NCI-H2171 treated with DMSO at 0.1 percent for 48 hours (cell line): ENCODE measurements at regions not wholly inside any gene's neighbourhood (a gene's known extent, or its start where the extent isn't known, plus 50 kb on each side); places are given as distances from the start of the nearest gene placed in this dataset.

Experiments
- DNase-seq: peaks from one replicate; lab custom pipeline; 2025; lab: John Stamatoyannopoulos, UW

DNA sequence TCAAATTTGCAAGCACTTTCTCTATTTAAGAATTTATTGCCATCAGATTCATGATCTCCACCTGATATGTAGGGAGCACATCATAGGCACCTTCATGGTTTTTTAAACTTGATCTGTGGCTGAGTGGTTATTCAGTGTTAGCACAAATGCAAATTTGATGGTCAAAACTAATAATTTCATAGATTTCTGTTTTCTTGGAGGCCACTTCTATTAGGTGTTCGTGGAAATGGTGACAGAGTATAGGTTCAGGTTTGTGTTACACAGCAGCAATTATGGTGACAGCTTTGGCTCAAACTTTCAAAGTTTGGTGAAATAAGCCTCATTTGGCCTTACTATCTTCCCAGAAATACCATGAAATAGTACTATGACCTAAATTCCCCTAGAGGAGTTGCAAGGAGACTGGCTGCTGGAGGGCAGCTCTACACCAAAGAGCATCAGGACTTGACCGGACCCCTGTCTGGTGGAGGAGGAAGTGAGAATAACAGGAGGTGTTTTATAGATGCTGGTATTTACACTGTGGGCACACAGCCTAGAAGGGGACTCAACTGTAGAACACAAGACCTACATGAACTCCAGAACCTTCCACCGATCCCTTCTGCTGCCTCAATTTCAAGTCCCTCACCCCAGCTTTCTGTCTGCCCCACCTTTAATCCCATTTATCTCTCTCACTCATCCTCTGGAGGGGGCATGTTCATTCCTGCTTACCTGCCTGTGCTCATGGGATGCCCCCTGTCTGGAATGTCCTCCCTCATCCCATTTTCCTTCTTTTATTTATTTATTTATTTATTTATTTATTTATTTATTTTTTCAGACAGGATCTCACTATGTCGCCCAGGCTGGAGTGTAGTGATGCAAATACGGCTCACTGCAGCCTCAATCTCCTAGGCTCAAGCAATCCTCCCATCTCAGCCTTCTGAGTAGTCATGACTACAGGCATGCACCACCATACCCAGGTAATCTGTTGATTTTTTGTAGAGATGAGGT lies 132.9 kb upstream of the SIX2 start:
- no peak for DNase-seq

DNA sequence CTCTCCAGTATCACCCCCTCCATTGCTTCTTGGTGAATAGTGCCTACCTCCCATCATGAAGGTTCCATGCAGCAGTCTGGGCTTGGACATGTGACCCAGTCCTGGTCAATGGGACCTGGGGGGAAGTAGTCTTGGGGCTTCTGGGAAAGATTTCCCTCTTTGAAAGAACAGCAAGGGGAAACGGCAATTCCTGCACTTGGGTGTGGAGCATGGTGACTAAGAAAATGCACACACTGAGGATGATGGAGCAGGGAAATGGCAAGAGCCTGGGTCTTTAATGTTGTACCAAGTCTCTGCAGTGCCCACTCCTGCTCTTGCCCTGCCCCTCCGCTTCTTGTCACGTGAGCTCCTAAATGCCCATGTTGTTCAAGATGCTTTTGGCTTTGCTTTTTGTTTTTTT lies 131.4 kb upstream of the SIX2 start:
- no peak for DNase-seq

DNA sequence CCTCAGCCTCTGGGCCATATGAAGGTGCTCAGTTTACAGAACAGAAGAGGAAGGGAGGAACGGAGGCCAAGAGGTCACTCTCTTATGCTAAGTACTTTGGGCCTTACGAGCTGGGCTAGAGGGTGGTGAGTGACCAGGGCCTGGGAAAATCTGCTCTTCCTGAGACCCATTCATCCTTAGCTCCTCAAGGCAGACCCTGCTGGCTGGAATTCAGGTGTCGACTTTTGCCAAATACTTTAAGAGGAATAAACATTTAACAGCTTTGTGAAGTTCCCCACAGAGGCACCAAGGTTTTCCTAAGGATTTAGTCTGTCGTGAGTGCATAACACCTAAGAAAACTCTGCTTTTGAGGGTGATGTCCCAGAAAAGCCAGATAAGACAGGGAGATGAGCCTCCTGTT lies 129.7 kb upstream of the SIX2 start:
- DNase-seq: no peak

DNA sequence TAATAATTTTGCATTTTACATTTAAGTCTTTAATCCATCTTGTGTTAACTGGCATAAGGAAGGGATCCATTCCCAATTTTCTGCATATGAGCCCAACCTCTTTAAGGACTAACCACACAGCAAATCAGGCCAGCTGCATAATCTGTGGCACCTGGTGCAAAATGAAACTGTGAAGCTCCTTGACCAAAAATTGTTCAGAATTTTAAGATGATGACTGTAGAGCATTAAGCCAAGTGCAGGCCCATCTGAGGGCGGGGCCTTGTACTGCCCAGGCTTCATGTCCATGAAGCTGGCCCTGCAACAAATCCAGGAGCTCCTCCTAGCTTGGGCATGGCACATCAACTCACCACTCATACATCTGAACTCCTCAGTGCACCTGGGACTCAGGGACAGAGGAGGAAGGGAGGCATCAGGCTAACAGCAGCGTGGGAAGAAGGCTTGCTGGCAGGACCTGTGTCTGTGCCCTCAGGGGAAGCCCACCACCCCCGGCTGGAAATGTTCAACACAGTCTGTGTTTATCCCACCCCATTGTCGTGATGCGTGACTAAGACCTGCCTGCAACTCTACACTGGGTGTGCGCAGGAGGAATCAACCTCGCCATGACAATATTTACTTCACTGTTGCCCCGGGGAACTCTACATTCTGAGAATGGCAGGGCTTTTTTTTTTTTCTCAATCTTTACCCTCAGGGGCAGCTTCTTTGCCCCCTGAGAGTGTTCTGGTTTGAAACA lies 128.9 kb upstream of the SIX2 start:
- no peak for DNase-seq

- no peak for DNase-seq
Measured at GRCh38 chr2:45134726-45135125, 125.5 kb upstream of the SIX2 start.

DNA sequence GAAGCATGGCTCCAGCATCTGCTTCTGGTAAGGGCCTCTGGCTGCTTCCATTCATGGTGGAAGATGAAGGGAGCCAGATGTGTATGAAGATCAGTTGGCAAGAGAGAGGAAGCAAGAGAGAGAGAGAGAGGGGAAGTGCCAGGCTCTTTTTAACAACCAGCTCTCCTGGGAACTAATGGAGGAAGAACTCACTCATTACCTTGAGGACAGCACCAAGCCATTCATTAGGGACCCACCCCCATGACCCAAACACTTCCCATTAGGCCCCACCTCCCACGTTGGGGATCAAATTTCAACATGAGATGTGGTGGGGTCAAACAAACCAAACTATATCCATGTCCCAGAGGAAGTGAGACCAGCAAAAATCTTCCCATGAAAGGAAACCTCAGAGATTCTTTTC lies 124.8 kb upstream of the SIX2 start:
- no peak for DNase-seq

- no peak for DNase-seq
Measured at GRCh38 chr2:45132551-45132950, 123.3 kb upstream of the SIX2 start.

DNA sequence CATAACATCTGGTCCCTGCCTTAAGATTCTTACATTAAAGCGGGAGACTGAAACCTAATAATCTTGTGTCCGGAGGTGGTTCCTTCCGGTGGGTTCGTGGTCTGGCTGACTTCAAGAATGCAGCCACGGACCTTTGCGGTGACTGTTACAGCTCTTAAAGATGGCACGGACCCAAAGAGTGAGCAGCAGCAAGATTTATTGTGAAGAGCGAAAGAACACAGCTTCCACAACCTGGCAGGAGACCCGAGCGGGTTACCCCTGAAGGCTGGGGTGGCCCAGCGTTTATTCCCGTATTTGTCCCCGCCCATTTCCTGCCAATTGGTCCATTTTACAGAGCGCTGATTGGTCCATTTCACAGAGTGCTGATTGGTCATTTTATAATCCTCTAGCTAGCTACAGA lies 122.3 kb upstream of the SIX2 start:
- no peak for DNase-seq

DNA sequence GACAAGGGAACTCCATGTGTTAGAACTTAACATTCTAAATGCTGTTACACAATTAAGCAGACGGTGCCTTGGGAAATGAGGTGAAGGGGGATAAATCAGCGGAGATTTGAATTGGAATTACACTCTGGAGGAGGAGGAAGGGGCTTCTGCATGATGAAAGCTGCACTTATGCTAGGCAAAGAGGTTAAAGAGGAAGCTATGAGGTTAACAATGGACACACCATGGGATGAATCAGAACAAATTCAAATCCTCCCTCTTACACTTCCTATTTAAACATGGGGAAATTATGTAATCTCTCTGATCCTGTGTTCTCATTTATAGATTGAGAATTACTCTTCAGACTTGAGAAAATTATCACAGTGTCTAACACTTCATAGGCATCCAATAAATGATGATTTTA lies 121.5 kb upstream of the SIX2 start:
- no peak for DNase-seq

DNA sequence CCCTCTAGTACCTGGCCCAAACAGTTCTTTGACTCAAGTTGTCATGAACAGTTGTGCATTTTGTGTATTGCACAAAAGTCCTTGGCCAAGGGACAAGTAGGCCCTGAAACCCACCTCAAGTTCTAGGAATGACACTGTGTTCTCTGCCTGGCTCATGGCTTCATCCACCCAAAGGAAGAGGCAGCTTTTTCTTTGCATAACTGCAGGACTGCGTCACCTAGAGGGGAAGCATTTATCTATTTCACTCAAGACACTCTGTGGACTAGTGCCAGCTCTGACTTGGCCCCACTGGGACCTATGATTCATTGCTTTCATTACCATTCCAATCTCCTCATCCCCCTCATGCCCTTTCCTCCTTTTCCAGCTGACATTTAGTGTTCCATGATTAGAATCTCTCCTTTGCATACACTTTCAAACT lies 119.3 kb upstream of the SIX2 start:
- DNase-seq: no peak

DNA sequence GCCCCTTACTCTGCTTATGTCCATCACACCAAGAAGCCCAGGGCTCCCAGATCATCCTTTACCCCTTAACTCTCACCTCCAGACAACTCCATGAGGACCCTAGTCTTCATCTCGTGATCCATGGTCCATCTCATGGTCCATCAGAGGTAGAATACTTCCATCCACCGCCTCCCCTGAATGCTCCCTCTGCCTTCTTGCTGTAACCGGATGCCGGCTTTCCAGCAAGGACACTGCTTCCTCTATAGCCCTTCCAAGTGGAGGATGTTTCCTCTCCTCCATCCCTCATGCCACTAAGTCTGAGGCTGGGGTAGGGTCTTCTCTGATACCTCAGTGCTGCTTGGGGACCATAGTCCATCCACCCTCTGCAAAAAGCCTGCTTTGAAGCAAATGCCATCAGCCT lies 118.6 kb upstream of the SIX2 start:
- no peak for DNase-seq

- DNase-seq: no peak
Measured at GRCh38 chr2:45127321-45127720, 118.1 kb upstream of the SIX2 start.

DNA sequence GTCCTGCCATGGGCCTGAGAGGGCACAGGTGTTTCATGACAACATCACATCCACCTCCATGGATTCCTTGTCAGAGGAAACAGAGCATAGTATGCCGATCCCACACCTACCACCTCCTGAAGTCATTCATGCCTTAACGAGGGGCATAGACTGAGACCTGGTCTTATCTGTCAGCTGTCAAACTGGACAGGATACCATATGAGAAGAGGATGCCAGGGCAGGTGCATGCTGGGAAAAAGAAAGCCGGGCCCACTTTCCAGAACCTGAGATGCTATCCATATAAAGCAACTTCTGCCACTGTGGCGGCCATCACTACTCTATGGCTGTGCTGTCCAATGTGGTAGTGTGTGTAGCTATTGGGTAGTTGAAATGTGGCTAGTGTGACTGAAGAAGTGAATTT lies 116.0 kb upstream of the SIX2 start:
- DNase-seq: no peak

- DNase-seq: no peak
Measured at GRCh38 chr2:45124456-45124855, 115.2 kb upstream of the SIX2 start.

GRCh38 chr2:45123521-45124191 lies 114.4 kb upstream of the SIX2 start:
- no peak for DNase-seq

DNA sequence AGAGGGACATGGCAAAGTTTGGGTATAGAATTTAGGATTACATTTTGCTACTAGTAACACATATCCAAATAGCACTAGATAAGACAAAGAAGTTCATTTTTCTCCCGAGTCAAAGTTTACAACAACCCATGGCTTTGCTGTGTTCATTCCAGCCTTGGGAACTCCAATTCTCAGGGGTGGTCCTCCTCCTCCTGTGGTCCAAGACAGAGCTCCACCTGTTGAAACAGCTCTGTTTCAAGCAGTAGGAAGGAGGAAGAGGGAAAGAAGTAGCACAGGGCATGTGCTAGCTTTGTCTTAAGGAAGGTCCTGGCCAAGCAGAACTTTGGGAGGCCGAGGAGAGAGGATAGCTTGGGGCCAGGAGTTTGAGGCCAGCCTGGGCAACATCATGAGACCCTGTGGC lies 113.8 kb upstream of the SIX2 start:
- DNase-seq: no peak

GRCh38 chr2:45121236-45121927 lies 112.1 kb upstream of the SIX2 start:
- no peak for DNase-seq

GRCh38 chr2:45120546-45120945 lies 111.3 kb upstream of the SIX2 start:
- DNase-seq: no peak

- no peak for DNase-seq
Measured at GRCh38 chr2:45119855-45120254, 110.6 kb upstream of the SIX2 start.

GRCh38 chr2:45119038-45119437 lies 109.8 kb upstream of the SIX2 start:
- no peak for DNase-seq

GRCh38 chr2:45117383-45117782 lies 108.1 kb upstream of the SIX2 start:
- no peak for DNase-seq

GRCh38 chr2:45115181-45115580 lies 105.9 kb upstream of the SIX2 start:
- DNase-seq: no peak
